Left lung (tissue), 4 donors: ENCODE measurements at regions not wholly inside any gene's neighbourhood (a gene's known extent, or its start where the extent isn't known, plus 50 kb on each side); places are given as distances from the start of the nearest gene placed in this dataset.

ENCODE experiments used
- ATAC-seq: fragments of 200-7000 bp; cut with Tn5 transposase; one replicate; pipeline ENCODE4 v1.9.1; 2020; ENCODE audit warnings: moderate library complexity
- DNase-seq, 4 donors: peaks; one replicate each; pipeline ENCODE4 v3.0.0-alpha.2; 2013 to 2020
- H3K27ac ChIP-seq, 2 donors: fragments of 200-600 bp; sonication (generic) in 1 of 2; one replicate each; pipeline versions ENCODE4 v1.5.0 to v1.8.0; 2020 to 2021
- H3K27me3 ChIP-seq, 2 donors: fragments of 200-600 bp; sonication (generic) in 1 of 2; one replicate each; pipeline versions ENCODE4 v1.5.0 to v1.8.0; 2020 to 2021
- H3K36me3 ChIP-seq, 2 donors: fragments of 200-600 bp; sonication (generic) in 1 of 2; one replicate each; pipeline versions ENCODE4 v1.5.0 to v1.8.0; 2020 to 2021
- H3K4me1 ChIP-seq, 2 donors: fragments of 200-600 bp; one replicate each; pipeline ENCODE4 v1.8.0; 2021
- H3K4me3 ChIP-seq, 2 donors: fragments of 200-600 bp; sonication (generic) in 1 of 2; one replicate each; pipeline versions ENCODE4 v1.5.0 to v1.8.0; 2020 to 2021; ENCODE audit warnings: mild to moderate bottlenecking in 1 of 2
- H3K9me3 ChIP-seq, 2 donors: fragments of 200-600 bp; sonication (generic) in 1 of 2; one replicate each; pipeline versions ENCODE4 v1.5.0 to v1.8.0; 2020 to 2021
- CTCF ChIP-seq, 2 donors: fragments of 200-600 bp; sonication (generic) in 1 of 2; IDR thresholded peaks; one replicate each; pipeline versions ENCODE4 v1.5.0 to v1.8.0; 2021; ENCODE audit warnings: antibody characterized with exemption in 2 of 2
- intact Hi-C, 2 donors: fragments of 100-400 bp; cut with DNase I; formaldehyde crosslinking; loops; one replicate each; pipeline versions ENCODE4 v1.11.2 to v1.14.2; 2022
- donor health status: DM: no; HTN: yes; CAD: no.
- donor health status: DM: no; HTN: no; CAD: no.

DNA sequence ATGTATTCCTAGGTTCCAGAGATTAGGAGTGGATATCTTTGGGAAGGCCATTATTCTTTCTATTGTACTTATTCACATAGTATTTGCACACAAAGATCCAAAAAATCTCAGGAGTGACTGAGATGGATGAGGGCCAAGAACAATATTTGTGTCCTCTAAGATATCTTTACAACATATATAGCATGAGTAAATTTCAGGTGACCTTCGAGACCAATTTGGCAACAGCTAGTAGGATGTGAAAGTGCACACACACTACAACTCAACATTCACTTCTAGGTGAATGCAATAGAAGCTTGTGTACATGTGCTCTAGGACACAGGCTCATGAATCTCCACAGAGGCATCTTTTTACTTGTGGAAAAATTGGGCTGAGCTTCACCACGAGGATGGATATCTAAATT, 224.0 kb downstream of the C1orf94 start:
- TF ChIP-seq CTCF (IDR thresholded peaks at IDR 0.05) = no peak
- no peak for ATAC-seq
- intact Hi-C loops = no loop called here

GRCh38 chr1:34403156-34403555, 226.4 kb downstream of the C1orf94 start:
- no peaks in the 10 kb centered on the region for H3K36me3 ChIP-seq

More for the DNA sequence above, 224.0 kb downstream of the C1orf94 start:
- Histone ChIP-seq H3K27ac (no peak overlapping the region), H3K9me3 (no peaks in the 10 kb centered on the region), H3K4me3 (no peak overlapping the region), H3K36me3 (no peaks in the 10 kb centered on the region), H3K27me3 (no peaks in the 10 kb centered on the region), H3K4me1 (no peaks in the 10 kb centered on the region)
- no peak for DNase-seq

DNA sequence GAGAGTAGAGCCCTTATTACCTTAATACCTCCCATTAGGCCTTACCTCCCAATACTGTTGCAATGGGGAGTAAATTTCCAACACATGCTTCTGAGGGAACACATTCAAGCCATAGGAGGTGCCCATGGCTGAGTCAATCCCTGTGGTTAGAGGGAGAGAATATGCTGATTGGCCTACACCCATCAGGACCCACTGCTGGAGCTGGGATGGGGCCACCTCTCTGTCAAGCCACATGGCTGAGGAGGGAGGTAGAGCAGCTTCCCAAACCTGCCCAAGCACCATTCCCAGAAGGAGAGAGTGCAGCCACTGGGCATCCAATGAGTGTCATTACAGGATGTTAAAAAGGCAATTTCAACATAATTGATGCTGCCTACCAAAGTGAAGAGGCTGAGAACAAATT, 228.1 kb downstream of the C1orf94 start:
- intact Hi-C loops = no loop called here

More at GRCh38 chr1:34403156-34403555, 226.4 kb downstream of the C1orf94 start:
- H3K4me3 ChIP-seq = no peak overlapping the region
- H3K27me3 ChIP-seq = no peaks in the 10 kb centered on the region
- TF ChIP-seq CTCF (IDR thresholded peaks at IDR 0.05) = no peak
- H3K4me1 ChIP-seq = peaks cover 0 to 10% of the 10 kb centered on the region in 2 donors
- no peak for DNase-seq
- no peak for ATAC-seq
- no peak overlapping the region for H3K27ac ChIP-seq
- no peaks in the 10 kb centered on the region for H3K9me3 ChIP-seq
- intact Hi-C loops = no loop called here

DNA sequence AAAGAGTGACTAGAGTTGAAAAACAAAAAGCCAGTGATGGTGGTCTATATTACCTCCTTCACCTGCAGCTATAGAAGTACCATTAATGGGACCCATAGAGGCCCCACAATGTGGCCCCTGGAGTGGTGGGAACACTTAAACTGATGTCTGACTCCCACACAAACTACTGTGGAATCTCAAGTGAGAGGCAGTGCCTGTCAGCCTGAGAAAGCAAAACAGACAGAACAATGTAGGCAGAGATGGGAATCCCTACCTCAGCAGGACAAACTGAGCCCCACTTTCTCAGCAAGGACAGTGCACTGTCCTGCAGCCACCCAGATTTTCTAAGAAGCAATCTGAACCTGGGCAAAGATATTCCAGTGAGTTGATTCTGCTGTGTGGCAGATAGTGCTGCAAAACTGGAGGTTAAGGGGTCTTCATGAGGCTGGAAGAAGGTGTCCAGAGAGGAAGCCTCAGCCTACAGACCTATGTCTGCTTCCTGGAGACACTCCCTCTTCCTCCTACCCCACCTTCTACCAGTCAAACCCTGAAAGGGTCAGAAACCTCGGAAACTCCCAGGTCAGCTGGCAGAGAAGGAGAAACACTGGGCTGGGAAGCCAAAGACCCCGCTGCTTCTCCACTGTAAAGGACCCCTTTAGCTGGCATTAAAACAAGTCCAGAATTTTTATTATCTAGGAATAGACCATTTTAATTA, 228.7 kb downstream of the C1orf94 start:
- DNase-seq (no peak), ATAC-seq (no peak)
- no peaks in the 10 kb centered on the region for H3K9me3 ChIP-seq
- no peaks in the 10 kb centered on the region for H3K27me3 ChIP-seq
- no peak overlapping the region for H3K4me3 ChIP-seq
- no peaks in the 10 kb centered on the region for H3K36me3 ChIP-seq
- no peak overlapping the region for H3K27ac ChIP-seq
- intact Hi-C loops = no loop called here
- peaks cover 0 to 10% of the 10 kb centered on the region in 2 donors for H3K4me1 ChIP-seq
- TF ChIP-seq CTCF (IDR thresholded peaks at IDR 0.05) = no peak

More for the DNA sequence above, 228.1 kb downstream of the C1orf94 start:
- Histone ChIP-seq H3K27me3 (no peaks in the 10 kb centered on the region), H3K4me1 (peaks cover 0 to 10% of the 10 kb centered on the region in 2 donors), H3K36me3 (no peaks in the 10 kb centered on the region), H3K4me3 (no peak overlapping the region), H3K9me3 (no peaks in the 10 kb centered on the region), H3K27ac (no peak overlapping the region)
- ATAC-seq (peak; percentile 29), DNase-seq (no peak)
- no peak for TF ChIP-seq CTCF (IDR thresholded peaks at IDR 0.05)

- H3K27ac ChIP-seq = peak overlapping the region; percentile 31 to 42
- TF ChIP-seq CTCF (IDR thresholded peaks at IDR 0.05) = no peak
- H3K36me3 ChIP-seq = no peaks in the 10 kb centered on the region
- ATAC-seq (peak; percentile 68), DNase-seq (peak in 2 of 4 donors; percentile 17 to 58)
- intact Hi-C loops = no loop called here
- peaks cover 0 to 10% of the 10 kb centered on the region in 2 donors for H3K4me1 ChIP-seq
- no peak overlapping the region for H3K4me3 ChIP-seq
- H3K27me3 ChIP-seq = no peaks in the 10 kb centered on the region
- no peaks in the 10 kb centered on the region for H3K9me3 ChIP-seq
Observed at GRCh38 chr1:34406377-34406776, 229.7 kb downstream of the C1orf94 start.
